ENCODE measurements at regions not wholly inside any gene's neighbourhood (a gene's known extent, or its start where the extent isn't known, plus 50 kb on each side); places are given as distances from the start of the nearest gene placed in this dataset.

GRCh38 chr12:27161458-27162228 lies 79.3 kb upstream of the C12orf71 start:
- peak; percentile 73; the same call in 2 of the 3 replicates for ATAC-seq
- Histone ChIP-seq H3K27ac (ENCODE audit: extremely low read length, insufficient read depth, low read length) (no peak overlapping the region), H3K4me3 (replicated peaks in 1 of 3; ENCODE audit: insufficient read depth in 1 of 3, low read depth in 2 of 3, low read length in 3 of 3) (no peak overlapping the region), H3K36me3 (replicated peaks in 1 of 2; ENCODE audit: control insufficient read depth in 1 of 2, insufficient read depth in 2 of 2, low read length in 2 of 2) (no peaks in the 10 kb centered on the region), H4K20me1 (ENCODE audit: insufficient read depth, low read length) (no peaks in the 10 kb centered on the region), H3K4me1 (ENCODE audit: insufficient read depth, low read length) (peaks cover 5% of the 10 kb centered on the region; the same call in 1 of the 2 replicates), H3K79me2 (ENCODE audit: insufficient read depth, low read length) (no peaks in the 10 kb centered on the region), H3K4me2 (ENCODE audit: low read depth, low read length) (no peak overlapping the region), H2AFZ (ENCODE audit: low read length) (no peak overlapping the region), H3K27me3 (ENCODE audit: control insufficient read depth in 1 of 2, insufficient read depth in 2 of 2, low read length in 2 of 2) (peaks cover 0 to 3% of the 10 kb centered on the region in 2 experiments; a peak in 2 of 5 replicates), H3K9me3 (ENCODE audit: low read length) (no peaks in the 10 kb centered on the region), H3K9ac (ENCODE audit: insufficient read depth, low read depth, low read length) (no peak overlapping the region)
- no TSS peak for BruUV-seq (replicated peaks)
- FAIRE-seq = no peak
- ChIA-PET CTCF (ENCODE audit: low intra/inter-chr PET ratio, low total read pairs) (no interaction called here), POLR2A (no interaction called here)
- no peak for TF ChIP-seq CREB3 (CRISPR knock-in tag; IDR thresholded peaks at IDR 0.05)
- no peak for TF ChIP-seq MIER2 (CRISPR knock-in tag; IDR thresholded peaks at IDR 0.05)
- TF ChIP-seq TMF1 (CRISPR knock-in tag; IDR thresholded peaks at IDR 0.05; ENCODE audit: low read depth) = no peak
- TF ChIP-seq XRCC5 (optimal IDR thresholded peaks at IDR 0.05; ENCODE audit: low read length) = no peak
- TF ChIP-seq XBP1 (CRISPR knock-in tag; IDR thresholded peaks at IDR 0.05) = no peak
- no peak for TF ChIP-seq ARID2 (CRISPR knock-in tag; IDR thresholded peaks at IDR 0.05; ENCODE audit: borderline replicate concordance)
- no peak for TF ChIP-seq ZNF3 (CRISPR knock-in tag; IDR thresholded peaks at IDR 0.05)
- TF ChIP-seq ZNF788 (CRISPR knock-in tag; IDR thresholded peaks at IDR 0.05; ENCODE audit: borderline replicate concordance) = no peak
- TF ChIP-seq, protein P1, sequence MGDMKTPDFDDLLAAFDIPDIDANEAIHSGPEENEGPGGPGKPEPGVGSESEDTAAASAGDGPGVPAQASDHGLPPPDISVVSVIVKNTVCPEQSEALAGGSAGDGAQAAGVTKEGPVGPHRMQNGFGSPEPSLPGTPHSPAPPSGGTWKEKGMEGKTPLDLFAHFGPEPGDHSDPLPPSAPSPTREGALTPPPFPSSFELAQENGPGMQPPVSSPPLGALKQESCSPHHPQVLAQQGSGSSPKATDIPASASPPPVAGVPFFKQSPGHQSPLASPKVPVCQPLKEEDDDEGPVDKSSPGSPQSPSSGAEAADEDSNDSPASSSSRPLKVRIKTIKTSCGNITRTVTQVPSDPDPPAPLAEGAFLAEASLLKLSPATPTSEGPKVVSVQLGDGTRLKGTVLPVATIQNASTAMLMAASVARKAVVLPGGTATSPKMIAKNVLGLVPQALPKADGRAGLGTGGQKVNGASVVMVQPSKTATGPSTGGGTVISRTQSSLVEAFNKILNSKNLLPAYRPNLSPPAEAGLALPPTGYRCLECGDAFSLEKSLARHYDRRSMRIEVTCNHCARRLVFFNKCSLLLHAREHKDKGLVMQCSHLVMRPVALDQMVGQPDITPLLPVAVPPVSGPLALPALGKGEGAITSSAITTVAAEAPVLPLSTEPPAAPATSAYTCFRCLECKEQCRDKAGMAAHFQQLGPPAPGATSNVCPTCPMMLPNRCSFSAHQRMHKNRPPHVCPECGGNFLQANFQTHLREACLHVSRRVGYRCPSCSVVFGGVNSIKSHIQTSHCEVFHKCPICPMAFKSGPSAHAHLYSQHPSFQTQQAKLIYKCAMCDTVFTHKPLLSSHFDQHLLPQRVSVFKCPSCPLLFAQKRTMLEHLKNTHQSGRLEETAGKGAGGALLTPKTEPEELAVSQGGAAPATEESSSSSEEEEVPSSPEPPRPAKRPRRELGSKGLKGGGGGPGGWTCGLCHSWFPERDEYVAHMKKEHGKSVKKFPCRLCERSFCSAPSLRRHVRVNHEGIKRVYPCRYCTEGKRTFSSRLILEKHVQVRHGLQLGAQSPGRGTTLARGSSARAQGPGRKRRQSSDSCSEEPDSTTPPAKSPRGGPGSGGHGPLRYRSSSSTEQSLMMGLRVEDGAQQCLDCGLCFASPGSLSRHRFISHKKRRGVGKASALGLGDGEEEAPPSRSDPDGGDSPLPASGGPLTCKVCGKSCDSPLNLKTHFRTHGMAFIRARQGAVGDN (CRISPR knock-in tag; IDR thresholded peaks at IDR 0.05) = no peak
- TF ChIP-seq FLYWCH1 (CRISPR knock-in tag; IDR thresholded peaks at IDR 0.05) = no peak
- TF ChIP-seq, protein P2, sequence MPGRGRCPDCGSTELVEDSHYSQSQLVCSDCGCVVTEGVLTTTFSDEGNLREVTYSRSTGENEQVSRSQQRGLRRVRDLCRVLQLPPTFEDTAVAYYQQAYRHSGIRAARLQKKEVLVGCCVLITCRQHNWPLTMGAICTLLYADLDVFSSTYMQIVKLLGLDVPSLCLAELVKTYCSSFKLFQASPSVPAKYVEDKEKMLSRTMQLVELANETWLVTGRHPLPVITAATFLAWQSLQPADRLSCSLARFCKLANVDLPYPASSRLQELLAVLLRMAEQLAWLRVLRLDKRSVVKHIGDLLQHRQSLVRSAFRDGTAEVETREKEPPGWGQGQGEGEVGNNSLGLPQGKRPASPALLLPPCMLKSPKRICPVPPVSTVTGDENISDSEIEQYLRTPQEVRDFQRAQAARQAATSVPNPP (CRISPR knock-in tag; IDR thresholded peaks at IDR 0.05) = no peak
- TF ChIP-seq, protein P3, sequence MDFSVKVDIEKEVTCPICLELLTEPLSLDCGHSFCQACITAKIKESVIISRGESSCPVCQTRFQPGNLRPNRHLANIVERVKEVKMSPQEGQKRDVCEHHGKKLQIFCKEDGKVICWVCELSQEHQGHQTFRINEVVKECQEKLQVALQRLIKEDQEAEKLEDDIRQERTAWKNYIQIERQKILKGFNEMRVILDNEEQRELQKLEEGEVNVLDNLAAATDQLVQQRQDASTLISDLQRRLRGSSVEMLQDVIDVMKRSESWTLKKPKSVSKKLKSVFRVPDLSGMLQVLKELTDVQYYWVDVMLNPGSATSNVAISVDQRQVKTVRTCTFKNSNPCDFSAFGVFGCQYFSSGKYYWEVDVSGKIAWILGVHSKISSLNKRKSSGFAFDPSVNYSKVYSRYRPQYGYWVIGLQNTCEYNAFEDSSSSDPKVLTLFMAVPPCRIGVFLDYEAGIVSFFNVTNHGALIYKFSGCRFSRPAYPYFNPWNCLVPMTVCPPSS (IDR thresholded peaks at IDR 0.05) = no peak
- in situ Hi-C loops (cut with HindIII; ENCODE audit: extremely low pct_ligation_motif_present, low pct_unique_long_range_greater_than_20kb) = no loop called here
- DNase-seq (ENCODE audit: low spot score) = no peak
- WGBS (ENCODE audit: low lambda C conversion rate) = 12% methylated on average over 8 of the region's 8 CpGs
- intact Hi-C loops (cut with micrococcal nuclease; ENCODE audit: unreplicated experiment) = no loop called here
